GM18868 (cell line): ENCODE measurements at regions not wholly inside any gene's neighbourhood (a gene's known extent, or its start where the extent isn't known, plus 50 kb on each side); places are given as distances from the start of the nearest gene placed in this dataset.
"Not testable (repeated sequence)": the region's sequence is repeated elsewhere in the genome, so short reads cannot be mapped to it uniquely, and the experiment has no call there.

Experiments used
- ATAC-seq: cut with Tn5 transposase; IDR thresholded peaks from one replicate; pipeline ENCODE4 v1.9.1; 2021; ENCODE audit warnings: mild to moderate bottlenecking, moderate library complexity; ENCODE audit not compliant: unreplicated experiment

- ATAC-seq = not testable (repeated sequence)
These were observed 118.4 kb upstream of the PTPN20 start for GRCh38 chr10:46792657-46793357.

- not testable (repeated sequence) for ATAC-seq
These were observed 114.9 kb upstream of the PTPN20 start for GRCh38 chr10:46796351-46796750.

GRCh38 chr10:46802010-46802409, 109.2 kb upstream of the PTPN20 start:
- not testable (repeated sequence) for ATAC-seq

GRCh38 chr10:46803082-46803481, 108.1 kb upstream of the PTPN20 start:
- not testable (repeated sequence) for ATAC-seq

- ATAC-seq = not testable (repeated sequence)
These were observed 101.0 kb upstream of the PTPN20 start for GRCh38 chr10:46810222-46810621.

- ATAC-seq = not testable (repeated sequence)
These were observed 95.1 kb upstream of the PTPN20 start for GRCh38 chr10:46816126-46816525.

GRCh38 chr10:46840393-46841050, 70.7 kb upstream of the PTPN20 start:
- ATAC-seq = not testable (repeated sequence)

GRCh38 chr10:46841051-46841593, 70.1 kb upstream of the PTPN20 start:
- ATAC-seq = not testable (repeated sequence)

- not testable (repeated sequence) for ATAC-seq
These were observed 66.0 kb upstream of the PTPN20 start for GRCh38 chr10:46845194-46845593.

GRCh38 chr10:46845640-46846039, 65.6 kb upstream of the PTPN20 start:
- not testable (repeated sequence) for ATAC-seq

GRCh38 chr10:46860753-46861152, 50.5 kb upstream of the PTPN20 start:
- not testable (repeated sequence) for ATAC-seq
